HepG2 (cell line): ENCODE measurements at regions not wholly inside any gene's neighbourhood (a gene's known extent, or its start where the extent isn't known, plus 50 kb on each side); places are given as distances from the start of the nearest gene placed in this dataset.
A peak's percentile ranks its signal among the peaks of the same experiment; 100 is the strongest.

ENCODE experiments used
- ATAC-seq: fragments of 200-7000 bp; cut with Tn5 transposase; 3 replicates; pipeline ENCODE4 v1.9.1; 2020; ENCODE audit warnings: mild to moderate bottlenecking, moderate library complexity
- BruUV-seq: library from RNA; stranded (reverse); fragments of 400-500 nt; replicated peaks from 2 replicates; lab custom pipeline; 2021; lab: Mats Ljungman, UMichigan
- CTCF ChIA-PET: fragments of 300-600 bp; formaldehyde crosslinking; extraction: SDS; loops from one replicate; lab custom pipeline; 2021; ENCODE audit warnings: low total read pairs, inconsistent platforms, low intra/inter-chr PET ratio; lab: Yijun Ruan, JAX
- POLR2A ChIA-PET: fragments of 350-600 bp; sonication (Branson Sonifier 250); formaldehyde crosslinking; loops from one replicate; lab custom pipeline; 2020; ENCODE audit warnings: antibody characterized with exemption, inconsistent platforms; lab: Yijun Ruan, JAX
- DNase-seq: peaks from one replicate; pipeline ENCODE4 v3.0.0-alpha.2; 2015; ENCODE audit warnings: low spot score
- FAIRE-seq: peaks from 3 replicates; lab custom pipeline; 2011; peaks lifted over from hg19 to GRCh38; lab: Jason Lieb, UNC
- H2AFZ ChIP-seq: one replicate; pipeline ENCODE4 v1.6.1; 2011; ENCODE audit warnings: low read length, inconsistent platforms
- H3K27ac ChIP-seq: fragments of 300-600 bp; 3 replicates; pipeline ENCODE4 v1.8.0; 2011; ENCODE audit warnings: mixed run types, mild to moderate bottlenecking, mixed read lengths, low read length, inconsistent platforms; ENCODE audit not compliant: insufficient read depth; ENCODE audit errors: extremely low read length
- H3K27me3 ChIP-seq, 2 experiments: fragments of 200-600 bp in 1 of 2; 2 replicates in 1 of 2; 3 replicates in 1 of 2; pipeline versions ENCODE4 v1.6.0 to v1.8.0; 2011; ENCODE audit warnings: low read length in 2 of 2, mild to moderate bottlenecking in 2 of 2, moderate library complexity in 2 of 2, inconsistent platforms in 1 of 2; ENCODE audit not compliant: insufficient read depth in 2 of 2, control insufficient read depth in 1 of 2
- H3K36me3 ChIP-seq, 2 experiments: fragments of 200-600 bp in 1 of 2; replicated peaks in 1 of 2; 2 replicates in 1 of 2; 3 replicates in 1 of 2; pipeline versions ENCODE4 v1.5.1 to v1.8.0; 2011; ENCODE audit warnings: low read length in 2 of 2, inconsistent platforms in 1 of 2; ENCODE audit not compliant: insufficient read depth in 2 of 2, control insufficient read depth in 1 of 2
- H3K4me1 ChIP-seq: 2 replicates; pipeline ENCODE4 v1.5.1; 2012; ENCODE audit warnings: low read length, inconsistent platforms; ENCODE audit not compliant: insufficient read depth
- H3K4me2 ChIP-seq: 2 replicates; pipeline ENCODE4 v1.6.0; 2011; ENCODE audit warnings: low read depth, low read length, inconsistent platforms
- H3K4me3 ChIP-seq, 3 experiments: fragments of 200-600 bp in 1 of 3; sonication (generic), shearing (Covaris generic) in 1 of 3; replicated peaks in 1 of 3; 2 replicates each; pipeline ENCODE4 v1.5.1; 2011 to 2016; ENCODE audit warnings: low read length in 3 of 3, inconsistent platforms in 2 of 3, low read depth in 2 of 3, mild to moderate bottlenecking in 2 of 3, control low read depth in 1 of 3, mixed read lengths in 1 of 3; ENCODE audit not compliant: insufficient read depth in 1 of 3
- H3K79me2 ChIP-seq: one replicate; pipeline ENCODE4 v1.6.1; 2011; ENCODE audit warnings: low read length, inconsistent platforms; ENCODE audit not compliant: insufficient read depth
- H3K9ac ChIP-seq: 2 replicates; pipeline ENCODE4 v1.6.0; 2011; ENCODE audit warnings: mild to moderate bottlenecking, low read depth, low read length, inconsistent platforms; ENCODE audit not compliant: insufficient read depth
- H3K9me3 ChIP-seq: 2 replicates; pipeline ENCODE4 v1.5.1; 2012; ENCODE audit warnings: mild to moderate bottlenecking, low read length
- H4K20me1 ChIP-seq: 2 replicates; pipeline ENCODE4 v1.6.0; 2011; ENCODE audit warnings: inconsistent platforms, mild to moderate bottlenecking, low read length, moderate library complexity; ENCODE audit not compliant: insufficient read depth
- ARHGAP35 ChIP-seq: sonication (generic); formaldehyde crosslinking; IDR thresholded peaks from 2 replicates; pipeline ENCODE4 v1.9.0; 2022; ENCODE audit warnings: mild to moderate bottlenecking, inconsistent platforms, moderate library complexity, missing genetic modification reagents, borderline replicate concordance
- FLYWCH1 ChIP-seq: sonication (generic); formaldehyde crosslinking; IDR thresholded peaks from 2 replicates; pipeline ENCODE4 v1.8.1; 2023; ENCODE audit warnings: mild to moderate bottlenecking, missing genetic modification reagents
- JUNB ChIP-seq: sonication (generic); formaldehyde crosslinking; IDR thresholded peaks from 2 replicates; pipeline ENCODE4 v1.8.0; 2022; ENCODE audit warnings: missing genetic modification reagents, mild to moderate bottlenecking, borderline replicate concordance
- MAFK ChIP-seq, 2 experiments: IDR thresholded peaks in 1 of 2; conservative IDR thresholded peaks in 1 of 2; 2 replicates each; pipeline ENCODE4 v1.6.1; 2011; ENCODE audit warnings: improper control_type of control experiment in 2 of 2, low read length in 2 of 2
- NCOR1 ChIP-seq: fragments of 200-600 bp; sonication (generic); IDR thresholded peaks from 2 replicates; pipeline ENCODE4 v1.7.0; 2017; ENCODE audit warnings: antibody characterized with exemption, low read length, borderline replicate concordance
- NFE2L2 ChIP-seq: fragments of 150-350 bp; IDR thresholded peaks from 2 replicates; pipeline ENCODE4 v1.6.1; 2014; ENCODE audit warnings: low read length
- POLR2AphosphoS5 ChIP-seq: IDR thresholded peaks from 2 replicates; pipeline ENCODE4 v1.6.1; 2012; ENCODE audit warnings: low read depth, low read length
- TCF7L2 ChIP-seq: IDR thresholded peaks from 2 replicates; pipeline ENCODE4 v1.6.1; 2011; ENCODE audit warnings: mild to moderate bottlenecking, low read depth, low read length, moderate library complexity
- ZMYM4 ChIP-seq: sonication (generic); formaldehyde crosslinking; IDR thresholded peaks from 2 replicates; pipeline ENCODE4 v1.8.1; 2023; ENCODE audit warnings: mild to moderate bottlenecking, missing genetic modification reagents
- ZNF256 ChIP-seq: sonication (generic); formaldehyde crosslinking; conservative IDR thresholded peaks from 2 replicates; pipeline ENCODE4 v1.4.0; 2020; ENCODE audit warnings: missing genetic modification reagents
- ZNF850 ChIP-seq: sonication (generic); formaldehyde crosslinking; conservative IDR thresholded peaks from 2 replicates; pipeline ENCODE4 v1.9.0; 2021; ENCODE audit warnings: mild to moderate bottlenecking, missing genetic modification reagents
- WGBS: methylation state at CpG from one replicate; pipeline ENCODE4 v1.1.6; 2017; ENCODE audit warnings: low lambda C conversion rate; 5-methylcytosine and 5-hydroxymethylcytosine counted together
- in situ Hi-C: cut with HindIII; loops from 2 replicates; pipeline ENCODE4 v1.10.0; 2017; ENCODE audit warnings: low pct_unique_long_range_greater_than_20kb; ENCODE audit not compliant: extremely low pct_ligation_motif_present
- intact Hi-C: fragments of 100-400 bp; cut with micrococcal nuclease; formaldehyde crosslinking; loops from one replicate; pipeline ENCODE4 v1.10.0; 2022; ENCODE audit not compliant: unreplicated experiment
- TF ChIP-seq, protein P1 (sequence below): sonication (generic); formaldehyde crosslinking; IDR thresholded peaks from 2 replicates; pipeline ENCODE4 v1.4.0; 2020; ENCODE audit warnings: missing genetic modification reagents
- TF ChIP-seq, protein P2 (sequence below): sonication (generic); formaldehyde crosslinking; IDR thresholded peaks from 2 replicates; pipeline ENCODE4 v1.5.1; 2020; ENCODE audit warnings: mild to moderate bottlenecking, moderate library complexity, missing genetic modification reagents
- TF ChIP-seq, protein P3 (sequence below): sonication (generic); formaldehyde crosslinking; IDR thresholded peaks from 2 replicates; pipeline ENCODE4 v1.5.0; 2020; ENCODE audit warnings: mild to moderate bottlenecking, low read depth, missing genetic modification reagents, borderline replicate concordance
- TF ChIP-seq, protein P4 (sequence below): sonication (generic); formaldehyde crosslinking; IDR thresholded peaks from 2 replicates; pipeline ENCODE4 v1.8.1; 2023; ENCODE audit warnings: missing genetic modification reagents, inconsistent platforms, borderline replicate concordance

DNA sequence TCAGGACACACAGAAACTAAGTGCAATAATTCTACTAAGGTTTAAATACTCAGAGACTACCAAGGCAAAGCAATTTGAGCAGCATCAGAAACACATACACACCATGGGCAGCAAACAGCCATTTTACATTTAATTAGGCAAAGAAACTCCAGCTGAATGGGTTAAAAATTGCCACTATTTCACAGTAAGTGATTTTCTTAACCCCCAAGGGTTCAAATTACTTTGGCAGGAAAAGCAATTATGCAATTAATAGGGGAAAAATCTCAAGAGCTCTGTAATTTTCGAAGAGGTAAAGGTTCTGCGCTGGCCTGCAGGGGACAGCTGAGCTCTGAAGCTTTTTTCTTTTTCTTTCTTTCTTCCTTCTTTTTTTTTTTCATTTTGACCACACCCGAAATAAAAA lies 206.2 kb upstream of the RRP15 start (continued):
- no peak for TF ChIP-seq ARHGAP35 (CRISPR knock-in tag)
- TF ChIP-seq ZNF256 (CRISPR knock-in tag): no peak
- no peak for TF ChIP-seq FLYWCH1 (CRISPR knock-in tag)
- TF ChIP-seq, protein P1, sequence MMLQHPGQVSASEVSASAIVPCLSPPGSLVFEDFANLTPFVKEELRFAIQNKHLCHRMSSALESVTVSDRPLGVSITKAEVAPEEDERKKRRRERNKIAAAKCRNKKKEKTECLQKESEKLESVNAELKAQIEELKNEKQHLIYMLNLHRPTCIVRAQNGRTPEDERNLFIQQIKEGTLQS (CRISPR knock-in tag): no peak
- TF ChIP-seq POLR2AphosphoS5: no peak
- TF ChIP-seq JUNB (CRISPR knock-in tag): no peak

DNA sequence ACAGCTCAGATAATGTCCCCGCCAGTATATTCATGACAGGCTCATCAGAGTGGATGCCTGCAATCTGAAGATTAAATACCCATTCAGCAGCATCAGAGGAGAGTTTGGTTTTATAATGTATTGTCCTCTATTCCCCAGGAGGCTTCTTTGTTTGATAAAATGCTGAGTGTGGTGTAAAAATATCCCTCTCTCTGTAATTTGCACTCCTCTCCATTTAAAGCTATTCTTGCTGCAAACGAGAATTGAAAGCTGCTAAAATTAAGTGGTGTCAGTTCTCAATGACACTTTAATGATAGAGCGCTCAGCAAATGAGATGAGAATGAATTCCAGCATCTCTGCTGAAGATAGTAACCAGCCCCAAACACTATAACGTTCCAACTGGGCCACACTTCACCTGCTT lies 205.7 kb upstream of the RRP15 start:
- no TSS peak for BruUV-seq
- H3K9ac ChIP-seq: no peak overlapping the region
- TF ChIP-seq MAFK (conservative IDR thresholded peaks at IDR 0.05 in 1 of 2, IDR thresholded peaks at IDR 0.05 in 1 of 2; ENCODE audit: low read length in 2 of 2): peak; percentile 23 to 65; a peak in 2 of 4 replicates
- no peak for TF ChIP-seq NFE2L2
- TF ChIP-seq, all 625 proteins: peak for 1
- FAIRE-seq (no peak), ATAC-seq (no peak), DNase-seq (no peak)
- in situ Hi-C loops (no loop called here), intact Hi-C loops (no loop called here)
- POLR2A ChIA-PET: no interaction called here
- H3K4me1 ChIP-seq: no peaks in the 10 kb centered on the region
- H3K4me3 ChIP-seq: no peak overlapping the region
- no peak overlapping the region for H2AFZ ChIP-seq
- no peaks in the 10 kb centered on the region; a peak in 1 of 5 replicates for H3K27me3 ChIP-seq
- CTCF ChIA-PET: no interaction called here
- H3K9me3 ChIP-seq: no peaks in the 10 kb centered on the region
- H3K79me2 ChIP-seq: no peaks in the 10 kb centered on the region
- H3K4me2 ChIP-seq: no peak overlapping the region
- no peaks in the 10 kb centered on the region for H4K20me1 ChIP-seq
- 9% methylated on average over 4 of the region's 4 CpGs for WGBS
- H3K27ac ChIP-seq: no peak overlapping the region
- H3K36me3 ChIP-seq: no peaks in the 10 kb centered on the region

DNA sequence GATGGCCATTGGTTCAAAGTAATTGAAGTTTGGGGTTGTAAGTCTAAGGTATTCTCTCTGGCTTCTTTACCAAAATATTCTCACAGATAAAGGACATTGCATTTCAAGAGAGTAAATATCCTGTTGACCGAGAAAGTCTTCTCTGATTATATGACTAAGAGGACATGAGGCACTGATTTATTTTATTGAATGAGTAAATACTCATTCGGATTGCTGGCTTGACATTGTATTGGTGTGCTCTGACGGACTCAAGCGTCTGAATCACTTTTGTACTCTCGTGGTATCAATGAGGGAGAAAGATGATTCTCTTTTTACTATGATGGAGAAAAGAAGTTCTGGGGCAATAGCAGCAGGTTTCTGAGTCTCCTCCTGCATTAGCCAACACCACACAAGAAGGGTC lies 205.3 kb upstream of the RRP15 start:
- Histone ChIP-seq H3K27ac (no peak overlapping the region), H3K4me3 (no peak overlapping the region), H3K9me3 (no peaks in the 10 kb centered on the region), H3K4me1 (no peaks in the 10 kb centered on the region), H2AFZ (no peak overlapping the region), H3K27me3 (no peaks in the 10 kb centered on the region; a peak in 1 of 5 replicates), H4K20me1 (no peaks in the 10 kb centered on the region), H3K9ac (no peak overlapping the region), H3K4me2 (no peak overlapping the region), H3K36me3 (no peaks in the 10 kb centered on the region), H3K79me2 (no peaks in the 10 kb centered on the region)
- in situ Hi-C loops (no loop called here), intact Hi-C loops (no loop called here)
- WGBS: 3% methylated on average over 5 of the region's 5 CpGs
- no peak for FAIRE-seq
- CTCF ChIA-PET: no interaction called here
- ATAC-seq: no peak
- POLR2A ChIA-PET: no interaction called here
- no TSS peak for BruUV-seq
- DNase-seq: no peak
- TF ChIP-seq ZNF850 (CRISPR knock-in tag) (no peak), ZMYM4 (CRISPR knock-in tag) (no peak), TCF7L2 (no peak), NCOR1 (no peak), POLR2AphosphoS5 (no peak)
- TF ChIP-seq, protein P2, sequence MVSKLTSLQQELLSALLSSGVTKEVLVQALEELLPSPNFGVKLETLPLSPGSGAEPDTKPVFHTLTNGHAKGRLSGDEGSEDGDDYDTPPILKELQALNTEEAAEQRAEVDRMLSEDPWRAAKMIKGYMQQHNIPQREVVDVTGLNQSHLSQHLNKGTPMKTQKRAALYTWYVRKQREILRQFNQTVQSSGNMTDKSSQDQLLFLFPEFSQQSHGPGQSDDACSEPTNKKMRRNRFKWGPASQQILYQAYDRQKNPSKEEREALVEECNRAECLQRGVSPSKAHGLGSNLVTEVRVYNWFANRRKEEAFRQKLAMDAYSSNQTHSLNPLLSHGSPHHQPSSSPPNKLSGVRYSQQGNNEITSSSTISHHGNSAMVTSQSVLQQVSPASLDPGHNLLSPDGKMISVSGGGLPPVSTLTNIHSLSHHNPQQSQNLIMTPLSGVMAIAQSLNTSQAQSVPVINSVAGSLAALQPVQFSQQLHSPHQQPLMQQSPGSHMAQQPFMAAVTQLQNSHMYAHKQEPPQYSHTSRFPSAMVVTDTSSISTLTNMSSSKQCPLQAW (CRISPR knock-in tag): no peak
- TF ChIP-seq, protein P3, sequence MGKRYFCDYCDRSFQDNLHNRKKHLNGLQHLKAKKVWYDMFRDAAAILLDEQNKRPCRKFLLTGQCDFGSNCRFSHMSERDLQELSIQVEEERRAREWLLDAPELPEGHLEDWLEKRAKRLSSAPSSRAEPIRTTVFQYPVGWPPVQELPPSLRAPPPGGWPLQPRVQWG (CRISPR knock-in tag): no peak
- TF ChIP-seq, protein P4, sequence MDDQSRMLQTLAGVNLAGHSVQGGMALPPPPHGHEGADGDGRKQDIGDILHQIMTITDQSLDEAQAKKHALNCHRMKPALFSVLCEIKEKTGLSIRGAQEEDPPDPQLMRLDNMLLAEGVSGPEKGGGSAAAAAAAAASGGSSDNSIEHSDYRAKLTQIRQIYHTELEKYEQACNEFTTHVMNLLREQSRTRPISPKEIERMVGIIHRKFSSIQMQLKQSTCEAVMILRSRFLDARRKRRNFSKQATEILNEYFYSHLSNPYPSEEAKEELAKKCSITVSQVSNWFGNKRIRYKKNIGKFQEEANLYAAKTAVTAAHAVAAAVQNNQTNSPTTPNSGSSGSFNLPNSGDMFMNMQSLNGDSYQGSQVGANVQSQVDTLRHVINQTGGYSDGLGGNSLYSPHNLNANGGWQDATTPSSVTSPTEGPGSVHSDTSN (CRISPR knock-in tag): no peak
